HepG2 (cell line): ENCODE measurements at regions not wholly inside any gene's neighbourhood (a gene's known extent, or its start where the extent isn't known, plus 50 kb on each side); places are given as distances from the start of the nearest gene placed in this dataset.

Experiments used
- DPF2 ChIP-seq: sonication (generic); formaldehyde crosslinking; IDR thresholded peaks from 2 replicates; pipeline ENCODE4 v1.4.0; 2020; ENCODE audit warnings: mild to moderate bottlenecking, low read depth, missing genetic modification reagents, borderline replicate concordance
- HDAC6 ChIP-seq: fragments of 200-600 bp; sonication (generic); IDR thresholded peaks from 2 replicates; pipeline ENCODE4 v1.7.0; 2017; ENCODE audit warnings: mild to moderate bottlenecking, antibody characterized with exemption, low read length, low read depth
- KDM5A ChIP-seq: fragments of 200-600 bp; sonication (generic); IDR thresholded peaks from 2 replicates; pipeline ENCODE4 v1.7.0; 2018; ENCODE audit warnings: antibody characterized with exemption, mild to moderate bottlenecking, low read length, borderline replicate concordance
- PAX8 ChIP-seq: sonication (generic); formaldehyde crosslinking; IDR thresholded peaks from 2 replicates; pipeline ENCODE4 v1.8.0; 2022; ENCODE audit warnings: mild to moderate bottlenecking, missing genetic modification reagents, borderline replicate concordance
- SNAPC4 ChIP-seq: sonication (generic); formaldehyde crosslinking; IDR thresholded peaks from 2 replicates; pipeline ENCODE4 v1.4.0; 2020; ENCODE audit warnings: mild to moderate bottlenecking, missing genetic modification reagents
- TFAP4 ChIP-seq: sonication (generic); IDR thresholded peaks from 2 replicates; pipeline ENCODE4 v1.6.1; 2016; ENCODE audit warnings: low read depth, borderline replicate concordance
- ZNF256 ChIP-seq: sonication (generic); formaldehyde crosslinking; conservative IDR thresholded peaks from 2 replicates; pipeline ENCODE4 v1.4.0; 2020; ENCODE audit warnings: missing genetic modification reagents
- ZNF670 ChIP-seq: sonication (generic); formaldehyde crosslinking; IDR thresholded peaks from 2 replicates; pipeline ENCODE4 v1.8.0; 2022; ENCODE audit warnings: mild to moderate bottlenecking, missing genetic modification reagents, borderline replicate concordance
- TF ChIP-seq, protein P1 (sequence below): sonication (generic); formaldehyde crosslinking; IDR thresholded peaks from 2 replicates; pipeline ENCODE4 v1.5.0; 2020; ENCODE audit warnings: mild to moderate bottlenecking, missing genetic modification reagents, borderline replicate concordance

DNA sequence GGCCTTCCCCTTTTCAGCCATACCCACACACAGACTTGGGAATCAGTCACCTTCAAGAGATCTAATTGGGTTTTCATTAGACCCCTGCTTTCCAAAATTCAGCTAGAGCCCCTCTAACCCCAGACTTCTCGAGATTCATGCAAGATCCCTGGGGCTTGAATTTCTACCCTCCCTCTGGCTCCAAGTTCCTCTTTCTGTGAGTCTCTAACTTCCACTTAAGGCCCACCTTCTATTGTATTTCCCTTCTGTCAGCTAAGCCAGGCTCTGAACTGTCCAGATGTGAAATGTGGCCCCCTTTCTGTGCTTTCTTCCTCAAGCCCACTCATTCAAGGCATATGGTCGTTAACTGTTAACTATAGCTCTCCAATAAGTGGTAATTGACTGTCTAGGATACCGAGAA lies 132.2 kb downstream of the ZNF365 start (continued):
- TF ChIP-seq, protein P1, sequence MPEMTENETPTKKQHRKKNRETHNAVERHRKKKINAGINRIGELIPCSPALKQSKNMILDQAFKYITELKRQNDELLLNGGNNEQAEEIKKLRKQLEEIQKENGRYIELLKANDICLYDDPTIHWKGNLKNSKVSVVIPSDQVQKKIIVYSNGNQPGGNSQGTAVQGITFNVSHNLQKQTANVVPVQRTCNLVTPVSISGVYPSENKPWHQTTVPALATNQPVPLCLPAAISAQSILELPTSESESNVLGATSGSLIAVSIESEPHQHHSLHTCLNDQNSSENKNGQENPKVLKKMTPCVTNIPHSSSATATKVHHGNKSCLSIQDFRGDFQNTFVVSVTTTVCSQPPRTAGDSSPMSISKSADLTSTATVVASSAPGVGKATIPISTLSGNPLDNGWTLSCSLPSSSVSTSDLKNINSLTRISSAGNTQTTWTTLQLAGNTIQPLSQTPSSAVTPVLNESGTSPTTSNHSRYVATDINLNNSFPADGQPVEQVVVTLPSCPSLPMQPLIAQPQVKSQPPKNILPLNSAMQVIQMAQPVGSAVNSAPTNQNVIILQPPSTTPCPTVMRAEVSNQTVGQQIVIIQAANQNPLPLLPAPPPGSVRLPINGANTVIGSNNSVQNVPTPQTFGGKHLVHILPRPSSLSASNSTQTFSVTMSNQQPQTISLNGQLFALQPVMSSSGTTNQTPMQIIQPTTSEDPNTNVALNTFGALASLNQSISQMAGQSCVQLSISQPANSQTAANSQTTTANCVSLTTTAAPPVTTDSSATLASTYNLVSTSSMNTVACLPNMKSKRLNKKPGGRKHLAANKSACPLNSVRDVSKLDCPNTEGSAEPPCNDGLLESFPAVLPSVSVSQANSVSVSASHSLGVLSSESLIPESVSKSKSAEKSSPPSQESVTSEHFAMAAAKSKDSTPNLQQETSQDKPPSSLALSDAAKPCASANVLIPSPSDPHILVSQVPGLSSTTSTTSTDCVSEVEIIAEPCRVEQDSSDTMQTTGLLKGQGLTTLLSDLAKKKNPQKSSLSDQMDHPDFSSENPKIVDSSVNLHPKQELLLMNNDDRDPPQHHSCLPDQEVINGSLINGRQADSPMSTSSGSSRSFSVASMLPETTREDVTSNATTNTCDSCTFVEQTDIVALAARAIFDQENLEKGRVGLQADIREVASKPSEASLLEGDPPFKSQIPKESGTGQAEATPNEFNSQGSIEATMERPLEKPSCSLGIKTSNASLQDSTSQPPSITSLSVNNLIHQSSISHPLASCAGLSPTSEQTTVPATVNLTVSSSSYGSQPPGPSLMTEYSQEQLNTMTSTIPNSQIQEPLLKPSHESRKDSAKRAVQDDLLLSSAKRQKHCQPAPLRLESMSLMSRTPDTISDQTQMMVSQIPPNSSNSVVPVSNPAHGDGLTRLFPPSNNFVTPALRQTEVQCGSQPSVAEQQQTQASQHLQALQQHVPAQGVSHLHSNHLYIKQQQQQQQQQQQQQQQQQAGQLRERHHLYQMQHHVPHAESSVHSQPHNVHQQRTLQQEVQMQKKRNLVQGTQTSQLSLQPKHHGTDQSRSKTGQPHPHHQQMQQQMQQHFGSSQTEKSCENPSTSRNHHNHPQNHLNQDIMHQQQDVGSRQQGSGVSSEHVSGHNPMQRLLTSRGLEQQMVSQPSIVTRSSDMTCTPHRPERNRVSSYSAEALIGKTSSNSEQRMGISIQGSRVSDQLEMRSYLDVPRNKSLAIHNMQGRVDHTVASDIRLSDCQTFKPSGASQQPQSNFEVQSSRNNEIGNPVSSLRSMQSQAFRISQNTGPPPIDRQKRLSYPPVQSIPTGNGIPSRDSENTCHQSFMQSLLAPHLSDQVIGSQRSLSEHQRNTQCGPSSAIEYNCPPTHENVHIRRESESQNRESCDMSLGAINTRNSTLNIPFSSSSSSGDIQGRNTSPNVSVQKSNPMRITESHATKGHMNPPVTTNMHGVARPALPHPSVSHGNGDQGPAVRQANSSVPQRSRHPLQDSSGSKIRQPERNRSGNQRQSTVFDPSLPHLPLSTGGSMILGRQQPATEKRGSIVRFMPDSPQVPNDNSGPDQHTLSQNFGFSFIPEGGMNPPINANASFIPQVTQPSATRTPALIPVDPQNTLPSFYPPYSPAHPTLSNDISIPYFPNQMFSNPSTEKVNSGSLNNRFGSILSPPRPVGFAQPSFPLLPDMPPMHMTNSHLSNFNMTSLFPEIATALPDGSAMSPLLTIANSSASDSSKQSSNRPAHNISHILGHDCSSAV: no peak
- TF ChIP-seq ZNF256 (no peak), HDAC6 (no peak), DPF2 (CRISPR knock-in tag) (no peak), KDM5A (no peak), SNAPC4 (CRISPR knock-in tag) (no peak), ZNF670 (no peak), TFAP4 (no peak), PAX8 (CRISPR knock-in tag) (no peak)
